ENCODE measurements at regions not wholly inside any gene's neighbourhood (a gene's known extent, or its start where the extent isn't known, plus 50 kb on each side); places are given as distances from the start of the nearest gene placed in this dataset.

GRCh38 chr11:79661373-79661772, 220.5 kb upstream of the TENM4 start:
- H3K4me3 ChIP-seq (replicated peaks; ENCODE audit: low read depth, low read length): no peak overlapping the region
- no peak for TF ChIP-seq CTCF (IDR thresholded peaks at IDR 0.05; ENCODE audit: low read depth, low read length, missing control alignments)
- DNase-seq (ENCODE audit: extremely low read depth, low read depth): no peak

GRCh38 chr11:79648766-79649520, 208.1 kb upstream of the TENM4 start:
- DNase-seq (ENCODE audit: extremely low read depth, low read depth): no peak
- no peak for TF ChIP-seq CTCF (IDR thresholded peaks at IDR 0.05; ENCODE audit: low read depth, low read length, missing control alignments)
- no peak overlapping the region for H3K4me3 ChIP-seq (replicated peaks; ENCODE audit: low read depth, low read length)

GRCh38 chr11:79637219-79637618, 196.4 kb upstream of the TENM4 start:
- TF ChIP-seq CTCF (IDR thresholded peaks at IDR 0.05; ENCODE audit: low read depth, low read length, missing control alignments): no peak
- no peak for DNase-seq (ENCODE audit: extremely low read depth, low read depth)
- no peak overlapping the region for H3K4me3 ChIP-seq (replicated peaks; ENCODE audit: low read depth, low read length)

- no peak for DNase-seq (ENCODE audit: extremely low read depth, low read depth)
- no peak overlapping the region for H3K4me3 ChIP-seq (replicated peaks; ENCODE audit: low read depth, low read length)
- no peak for TF ChIP-seq CTCF (IDR thresholded peaks at IDR 0.05; ENCODE audit: low read depth, low read length, missing control alignments)
Observed at GRCh38 chr11:79634905-79635304, 194.1 kb upstream of the TENM4 start.

- no peak for DNase-seq (ENCODE audit: extremely low read depth, low read depth)
- no peak for TF ChIP-seq CTCF (IDR thresholded peaks at IDR 0.05; ENCODE audit: low read depth, low read length, missing control alignments)
- H3K4me3 ChIP-seq (replicated peaks; ENCODE audit: low read depth, low read length): no peak overlapping the region
Observed at GRCh38 chr11:79627281-79627680, 186.5 kb upstream of the TENM4 start.

GRCh38 chr11:79626135-79627075, 185.6 kb upstream of the TENM4 start:
- TF ChIP-seq CTCF (IDR thresholded peaks at IDR 0.05; ENCODE audit: low read depth, low read length, missing control alignments): no peak
- DNase-seq (ENCODE audit: extremely low read depth, low read depth): no peak
- no peak overlapping the region for H3K4me3 ChIP-seq (replicated peaks; ENCODE audit: low read depth, low read length)

All from HFF-Myc (cell line).